K562 (cell line): ENCODE measurements at regions not wholly inside any gene's neighbourhood (a gene's known extent, or its start where the extent isn't known, plus 50 kb on each side); places are given as distances from the start of the nearest gene placed in this dataset.

Experiments used
- ATAC-seq: fragments of 200-7000 bp; cut with Tn5 transposase; 3 replicates; pipeline ENCODE4 v1.9.1; 2020; ENCODE audit warnings: moderate library complexity
- BruUV-seq: library from RNA; stranded (reverse); fragments of 400-500 nt; replicated peaks from 2 replicates; lab custom pipeline; 2021; lab: Mats Ljungman, UMichigan
- CTCF ChIA-PET: fragments of 300-600 bp; formaldehyde crosslinking; extraction: SDS; loops from one replicate; lab custom pipeline; 2021; ENCODE audit warnings: low intra/inter-chr PET ratio; lab: Yijun Ruan, JAX
- POLR2A ChIA-PET: fragments of 300-600, 350-650 bp; sonication (Branson Sonifier 250); formaldehyde crosslinking; extraction: SDS; loops from one replicate; lab custom pipeline; 2021; ENCODE audit warnings: antibody characterized with exemption, inconsistent platforms; lab: Yijun Ruan, JAX
- DNase-seq, 4 experiments: peaks; one replicate each; pipeline versions ENCODE4 v3.0.0 to v3.0.0-alpha.2; 2011 to 2018; ENCODE audit warnings: low spot score in 3 of 4, mixed read lengths in 3 of 4; ENCODE audit errors: extremely low read depth in 1 of 4
- FAIRE-seq: peaks from 2 replicates; lab custom pipeline; 2011; peaks lifted over from hg19 to GRCh38; lab: Jason Lieb, UNC
- H2AFZ ChIP-seq: 2 replicates; pipeline ENCODE4 v1.6.0; 2011; ENCODE audit warnings: low read depth, low read length, control low read depth, inconsistent platforms
- H3K27ac ChIP-seq: fragments of 200-600 bp; 3 replicates; pipeline ENCODE4 v1.8.0; 2011; ENCODE audit warnings: low read depth, mild to moderate bottlenecking, control low read depth, inconsistent platforms, low read length, moderate library complexity, mixed read lengths; ENCODE audit errors: extremely low read depth
- H3K27me3 ChIP-seq, 2 experiments: fragments of 300-600 bp in 1 of 2; 2 replicates in 1 of 2; 3 replicates in 1 of 2; pipeline versions ENCODE4 v1.6.0 to v1.8.0; 2011; ENCODE audit warnings: inconsistent platforms in 2 of 2, low read length in 2 of 2, mild to moderate bottlenecking in 1 of 2, mixed read lengths in 1 of 2, moderate library complexity in 1 of 2; ENCODE audit not compliant: control insufficient read depth in 2 of 2, insufficient read depth in 2 of 2
- H3K36me3 ChIP-seq: fragments of 300-600 bp; 3 replicates; pipeline ENCODE4 v1.8.0; 2011; ENCODE audit warnings: mild to moderate bottlenecking, low read length, inconsistent platforms; ENCODE audit not compliant: control insufficient read depth, insufficient read depth
- H3K4me1 ChIP-seq, 2 experiments: fragments of 200-600 bp in 1 of 2; replicated peaks in 1 of 2; 2 replicates in 1 of 2; 3 replicates in 1 of 2; pipeline versions ENCODE4 v1.5.1 to v1.8.0; 2011; ENCODE audit warnings: inconsistent platforms in 2 of 2, low read length in 2 of 2, mild to moderate bottlenecking in 1 of 2, mixed read lengths in 1 of 2, moderate library complexity in 1 of 2; ENCODE audit not compliant: control insufficient read depth in 2 of 2, insufficient read depth in 2 of 2
- H3K4me2 ChIP-seq: 2 replicates; pipeline ENCODE4 v1.6.1; 2011; ENCODE audit warnings: low read length, control low read depth, inconsistent platforms, mixed read lengths; ENCODE audit not compliant: insufficient read depth
- H3K4me3 ChIP-seq: fragments of 200-600 bp; sonication (generic), shearing (Covaris generic); 2 replicates; pipeline ENCODE4 v1.5.1; 2016; ENCODE audit warnings: control low read depth, inconsistent platforms
- H3K79me2 ChIP-seq: fragments of 200-600 bp; 3 replicates; pipeline ENCODE4 v1.8.0; 2011; ENCODE audit warnings: low read length, inconsistent platforms; ENCODE audit not compliant: control insufficient read depth, insufficient read depth
- H3K9ac ChIP-seq, 2 experiments: 2 replicates each; pipeline versions ENCODE4 v1.6.0 to v1.6.1; 2011; ENCODE audit warnings: low read depth in 2 of 2, low read length in 2 of 2, control low read depth in 1 of 2, inconsistent platforms in 1 of 2, mild to moderate bottlenecking in 1 of 2, mixed read lengths in 1 of 2; ENCODE audit not compliant: insufficient read depth in 1 of 2
- H3K9me1 ChIP-seq: one replicate; pipeline ENCODE4 v1.6.0; 2011; ENCODE audit warnings: inconsistent platforms, mild to moderate bottlenecking, low read length, moderate library complexity; ENCODE audit not compliant: control insufficient read depth, insufficient read depth
- H3K9me3 ChIP-seq: replicated peaks from 2 replicates; pipeline ENCODE4 v1.5.1; 2011; ENCODE audit warnings: low read depth, low read length, inconsistent platforms; ENCODE audit not compliant: control insufficient read depth, insufficient read depth
- H4K20me1 ChIP-seq: replicated peaks from 2 replicates; pipeline ENCODE4 v1.6.1; 2011; ENCODE audit warnings: low read length, inconsistent platforms, mixed read lengths; ENCODE audit not compliant: control insufficient read depth, insufficient read depth
- CEBPG ChIP-seq, 3 experiments: fragments of 200-800 bp in 1 of 3; sonication (Bioruptor generic) in 1 of 3; sonication (generic) in 1 of 3; formaldehyde crosslinking in 1 of 3; IDR thresholded peaks in 2 of 3; conservative IDR thresholded peaks in 1 of 3; 2 replicates each; pipeline versions ENCODE4 v1.6.1 to v1.8.0; 2016 to 2022; ENCODE audit warnings: missing compliant biosample characterization in 2 of 3, missing genetic modification characterization in 2 of 3, mild to moderate bottlenecking in 1 of 3, missing genetic modification reagents in 1 of 3
- GABPB2 ChIP-seq: fragments of 250-450 bp; sonication (Bioruptor Pico); conservative IDR thresholded peaks from 2 replicates; pipeline ENCODE4 v1.5.1; 2021; ENCODE audit warnings: mild to moderate bottlenecking
- POU5F1 ChIP-seq: fragments of 150-350 bp; IDR thresholded peaks from 2 replicates; pipeline ENCODE4 v1.6.1; 2014; ENCODE audit warnings: borderline replicate concordance, low read length, low read depth, mild to moderate bottlenecking; ENCODE audit not compliant: partially characterized antibody
- WGBS: fragments of 100-300 bp; shearing (Covaris generic); methylation state at CpG from one replicate; pipeline ENCODE4 v1.1.6; 2016; ENCODE audit warnings: low coverage, mixed read lengths; ENCODE audit not compliant: insufficient coverage; ENCODE audit errors: missing lambda C conversion rate; 5-methylcytosine and 5-hydroxymethylcytosine counted together
- in situ Hi-C: fragments of 300-500 bp; cut with MboI; formaldehyde crosslinking; loops from 4 replicates; pipeline ENCODE4 v1.15.0; 2018; ENCODE audit warnings: inconsistent platforms, mixed read lengths
- intact Hi-C: fragments of 100-400 bp; cut with micrococcal nuclease; formaldehyde crosslinking; loops from 2 replicates; pipeline ENCODE4 v1.14.2; 2022
- TF ChIP-seq, protein P1 (sequence below): sonication (generic); formaldehyde crosslinking; IDR thresholded peaks from 2 replicates; pipeline ENCODE4 v1.8.1; 2023; ENCODE audit warnings: mild to moderate bottlenecking, missing genetic modification reagents
- TF ChIP-seq, protein P2 (sequence below): fragments of 200-600 bp; sonication (generic); IDR thresholded peaks from one replicate; pipeline ENCODE4 v1.6.1; 2012; ENCODE audit warnings: mild to moderate bottlenecking, low read depth, low read length, inconsistent platforms

DNA sequence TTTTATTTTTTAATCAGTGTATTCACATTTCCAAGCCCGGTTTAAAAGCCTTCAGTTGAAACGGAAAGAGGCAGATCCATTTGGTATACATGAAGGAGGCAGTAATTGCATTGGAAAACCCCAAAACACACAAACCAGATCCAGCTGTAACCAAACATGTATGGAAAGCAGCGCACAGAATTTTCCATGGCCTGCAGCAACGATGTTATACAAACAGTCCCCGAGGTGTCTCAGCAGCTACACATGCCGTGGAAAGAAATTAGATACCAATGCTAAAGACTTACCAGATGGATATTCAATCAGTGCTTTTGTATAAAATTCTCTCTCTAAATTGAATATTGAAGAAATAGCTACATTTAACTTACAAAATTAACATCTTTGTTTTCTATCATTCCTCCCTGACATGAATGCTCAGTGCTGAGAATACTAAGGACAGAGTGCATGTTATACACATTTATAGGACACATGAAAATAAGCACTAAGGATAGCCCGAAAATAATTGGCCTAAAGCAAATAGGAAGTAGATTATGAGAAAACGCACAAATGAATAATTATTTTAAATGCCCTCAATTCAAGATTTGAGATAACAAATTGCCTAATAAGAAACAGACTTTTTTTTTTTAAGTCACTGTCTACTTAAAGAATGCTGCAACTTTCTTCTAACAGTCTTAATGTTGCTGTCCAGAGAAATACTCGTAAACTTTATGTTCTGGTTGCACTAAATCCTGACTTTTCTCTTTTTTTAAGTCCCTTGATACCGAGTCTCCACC, 713.1 kb downstream of the HDGFL1 start (continued):
- TF ChIP-seq CEBPG (CRISPR knock-in tag; IDR thresholded peaks at IDR 0.05) (no peak), CEBPG (tag; conservative IDR thresholded peaks at IDR 0.05 in 1 of 2, IDR thresholded peaks at IDR 0.05 in 1 of 2) (no peak), GABPB2 (CRISPR knock-in tag) (no peak), POU5F1 (no peak)

DNA sequence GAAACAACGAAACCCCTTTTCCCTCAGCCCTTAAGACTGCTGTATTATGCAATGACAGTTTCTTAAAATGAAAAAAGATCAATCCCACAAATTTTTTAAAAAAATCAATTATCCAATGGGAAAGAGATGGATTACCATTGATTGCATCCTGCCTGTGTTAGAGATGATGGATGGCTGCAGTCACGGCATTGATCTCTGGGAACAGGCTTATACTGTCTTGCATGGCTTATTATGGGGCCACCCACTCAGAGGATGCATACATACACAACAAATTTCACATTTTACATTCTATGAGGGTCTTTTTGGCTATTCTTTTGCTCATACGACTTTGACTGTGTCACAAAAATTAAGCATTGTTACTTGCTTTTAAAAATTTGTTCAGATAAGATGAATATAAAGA, 724.3 kb downstream of the HDGFL1 start:
- POLR2A ChIA-PET, result no interaction called here
- FAIRE-seq, result no peak
- no peak for ATAC-seq
- Histone ChIP-seq H3K36me3 (no peaks in the 10 kb centered on the region), H3K27ac (no peak overlapping the region), H3K9ac (no peak overlapping the region), H3K4me1 (no peaks in the 10 kb centered on the region), H3K9me1 (no peaks in the 10 kb centered on the region), H3K79me2 (no peaks in the 10 kb centered on the region), H3K4me3 (no peak overlapping the region), H2AFZ (no peak overlapping the region), H3K27me3 (no peaks in the 10 kb centered on the region), H3K4me2 (no peak overlapping the region), H3K9me3 (no peaks in the 10 kb centered on the region), H4K20me1 (no peaks in the 10 kb centered on the region)
- no TSS peak for BruUV-seq
- intact Hi-C loops (no loop called here), in situ Hi-C loops (no loop called here)
- CTCF ChIA-PET, result no interaction called here
- no peak for DNase-seq
- 0% methylated on average over 3 of the region's 3 CpGs for WGBS
- TF ChIP-seq, protein P1, sequence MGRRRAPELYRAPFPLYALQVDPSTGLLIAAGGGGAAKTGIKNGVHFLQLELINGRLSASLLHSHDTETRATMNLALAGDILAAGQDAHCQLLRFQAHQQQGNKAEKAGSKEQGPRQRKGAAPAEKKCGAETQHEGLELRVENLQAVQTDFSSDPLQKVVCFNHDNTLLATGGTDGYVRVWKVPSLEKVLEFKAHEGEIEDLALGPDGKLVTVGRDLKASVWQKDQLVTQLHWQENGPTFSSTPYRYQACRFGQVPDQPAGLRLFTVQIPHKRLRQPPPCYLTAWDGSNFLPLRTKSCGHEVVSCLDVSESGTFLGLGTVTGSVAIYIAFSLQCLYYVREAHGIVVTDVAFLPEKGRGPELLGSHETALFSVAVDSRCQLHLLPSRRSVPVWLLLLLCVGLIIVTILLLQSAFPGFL, result no peak
- TF ChIP-seq, protein P2, sequence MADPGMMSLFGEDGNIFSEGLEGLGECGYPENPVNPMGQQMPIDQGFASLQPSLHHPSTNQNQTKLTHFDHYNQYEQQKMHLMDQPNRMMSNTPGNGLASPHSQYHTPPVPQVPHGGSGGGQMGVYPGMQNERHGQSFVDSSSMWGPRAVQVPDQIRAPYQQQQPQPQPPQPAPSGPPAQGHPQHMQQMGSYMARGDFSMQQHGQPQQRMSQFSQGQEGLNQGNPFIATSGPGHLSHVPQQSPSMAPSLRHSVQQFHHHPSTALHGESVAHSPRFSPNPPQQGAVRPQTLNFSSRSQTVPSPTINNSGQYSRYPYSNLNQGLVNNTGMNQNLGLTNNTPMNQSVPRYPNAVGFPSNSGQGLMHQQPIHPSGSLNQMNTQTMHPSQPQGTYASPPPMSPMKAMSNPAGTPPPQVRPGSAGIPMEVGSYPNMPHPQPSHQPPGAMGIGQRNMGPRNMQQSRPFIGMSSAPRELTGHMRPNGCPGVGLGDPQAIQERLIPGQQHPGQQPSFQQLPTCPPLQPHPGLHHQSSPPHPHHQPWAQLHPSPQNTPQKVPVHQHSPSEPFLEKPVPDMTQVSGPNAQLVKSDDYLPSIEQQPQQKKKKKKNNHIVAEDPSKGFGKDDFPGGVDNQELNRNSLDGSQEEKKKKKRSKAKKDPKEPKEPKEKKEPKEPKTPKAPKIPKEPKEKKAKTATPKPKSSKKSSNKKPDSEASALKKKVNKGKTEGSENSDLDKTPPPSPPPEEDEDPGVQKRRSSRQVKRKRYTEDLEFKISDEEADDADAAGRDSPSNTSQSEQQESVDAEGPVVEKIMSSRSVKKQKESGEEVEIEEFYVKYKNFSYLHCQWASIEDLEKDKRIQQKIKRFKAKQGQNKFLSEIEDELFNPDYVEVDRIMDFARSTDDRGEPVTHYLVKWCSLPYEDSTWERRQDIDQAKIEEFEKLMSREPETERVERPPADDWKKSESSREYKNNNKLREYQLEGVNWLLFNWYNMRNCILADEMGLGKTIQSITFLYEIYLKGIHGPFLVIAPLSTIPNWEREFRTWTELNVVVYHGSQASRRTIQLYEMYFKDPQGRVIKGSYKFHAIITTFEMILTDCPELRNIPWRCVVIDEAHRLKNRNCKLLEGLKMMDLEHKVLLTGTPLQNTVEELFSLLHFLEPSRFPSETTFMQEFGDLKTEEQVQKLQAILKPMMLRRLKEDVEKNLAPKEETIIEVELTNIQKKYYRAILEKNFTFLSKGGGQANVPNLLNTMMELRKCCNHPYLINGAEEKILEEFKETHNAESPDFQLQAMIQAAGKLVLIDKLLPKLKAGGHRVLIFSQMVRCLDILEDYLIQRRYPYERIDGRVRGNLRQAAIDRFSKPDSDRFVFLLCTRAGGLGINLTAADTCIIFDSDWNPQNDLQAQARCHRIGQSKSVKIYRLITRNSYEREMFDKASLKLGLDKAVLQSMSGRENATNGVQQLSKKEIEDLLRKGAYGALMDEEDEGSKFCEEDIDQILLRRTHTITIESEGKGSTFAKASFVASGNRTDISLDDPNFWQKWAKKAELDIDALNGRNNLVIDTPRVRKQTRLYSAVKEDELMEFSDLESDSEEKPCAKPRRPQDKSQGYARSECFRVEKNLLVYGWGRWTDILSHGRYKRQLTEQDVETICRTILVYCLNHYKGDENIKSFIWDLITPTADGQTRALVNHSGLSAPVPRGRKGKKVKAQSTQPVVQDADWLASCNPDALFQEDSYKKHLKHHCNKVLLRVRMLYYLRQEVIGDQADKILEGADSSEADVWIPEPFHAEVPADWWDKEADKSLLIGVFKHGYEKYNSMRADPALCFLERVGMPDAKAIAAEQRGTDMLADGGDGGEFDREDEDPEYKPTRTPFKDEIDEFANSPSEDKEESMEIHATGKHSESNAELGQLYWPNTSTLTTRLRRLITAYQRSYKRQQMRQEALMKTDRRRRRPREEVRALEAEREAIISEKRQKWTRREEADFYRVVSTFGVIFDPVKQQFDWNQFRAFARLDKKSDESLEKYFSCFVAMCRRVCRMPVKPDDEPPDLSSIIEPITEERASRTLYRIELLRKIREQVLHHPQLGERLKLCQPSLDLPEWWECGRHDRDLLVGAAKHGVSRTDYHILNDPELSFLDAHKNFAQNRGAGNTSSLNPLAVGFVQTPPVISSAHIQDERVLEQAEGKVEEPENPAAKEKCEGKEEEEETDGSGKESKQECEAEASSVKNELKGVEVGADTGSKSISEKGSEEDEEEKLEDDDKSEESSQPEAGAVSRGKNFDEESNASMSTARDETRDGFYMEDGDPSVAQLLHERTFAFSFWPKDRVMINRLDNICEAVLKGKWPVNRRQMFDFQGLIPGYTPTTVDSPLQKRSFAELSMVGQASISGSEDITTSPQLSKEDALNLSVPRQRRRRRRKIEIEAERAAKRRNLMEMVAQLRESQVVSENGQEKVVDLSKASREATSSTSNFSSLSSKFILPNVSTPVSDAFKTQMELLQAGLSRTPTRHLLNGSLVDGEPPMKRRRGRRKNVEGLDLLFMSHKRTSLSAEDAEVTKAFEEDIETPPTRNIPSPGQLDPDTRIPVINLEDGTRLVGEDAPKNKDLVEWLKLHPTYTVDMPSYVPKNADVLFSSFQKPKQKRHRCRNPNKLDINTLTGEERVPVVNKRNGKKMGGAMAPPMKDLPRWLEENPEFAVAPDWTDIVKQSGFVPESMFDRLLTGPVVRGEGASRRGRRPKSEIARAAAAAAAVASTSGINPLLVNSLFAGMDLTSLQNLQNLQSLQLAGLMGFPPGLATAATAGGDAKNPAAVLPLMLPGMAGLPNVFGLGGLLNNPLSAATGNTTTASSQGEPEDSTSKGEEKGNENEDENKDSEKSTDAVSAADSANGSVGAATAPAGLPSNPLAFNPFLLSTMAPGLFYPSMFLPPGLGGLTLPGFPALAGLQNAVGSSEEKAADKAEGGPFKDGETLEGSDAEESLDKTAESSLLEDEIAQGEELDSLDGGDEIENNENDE, result no peak
- TF ChIP-seq GABPB2 (CRISPR knock-in tag), result no peak
